Glutamatergic neuron (in vitro differentiated cells): ENCODE measurements at regions not wholly inside any gene's neighbourhood (a gene's known extent, or its start where the extent isn't known, plus 50 kb on each side); places are given as distances from the start of the nearest gene placed in this dataset.

Experiments used
- DNase-seq: peaks from one replicate; pipeline ENCODE4 v3.0.0; 2022
- H3K27ac Mint-ChIP-seq: one replicate; pipeline ENCODE4 v1.8.0; 2020; ENCODE audit warnings: mild to moderate bottlenecking, mixed read lengths, inconsistent platforms; ENCODE audit not compliant: unreplicated experiment
- H3K27me3 Mint-ChIP-seq: one replicate; pipeline ENCODE4 v1.8.0; 2020; ENCODE audit warnings: mild to moderate bottlenecking, moderate library complexity, mixed read lengths, inconsistent platforms; ENCODE audit not compliant: unreplicated experiment
- H3K36me3 Mint-ChIP-seq: one replicate; pipeline ENCODE4 v1.8.0; 2020; ENCODE audit warnings: mild to moderate bottlenecking, mixed read lengths, inconsistent platforms; ENCODE audit not compliant: unreplicated experiment
- H3K4me1 Mint-ChIP-seq: one replicate; pipeline ENCODE4 v1.8.0; 2020; ENCODE audit warnings: mild to moderate bottlenecking, low read depth, mixed read lengths, inconsistent platforms; ENCODE audit not compliant: unreplicated experiment
- H3K4me3 Mint-ChIP-seq: one replicate; pipeline ENCODE4 v1.8.0; 2020; ENCODE audit warnings: mild to moderate bottlenecking, mixed read lengths, inconsistent platforms; ENCODE audit not compliant: unreplicated experiment
- H3K9me3 Mint-ChIP-seq: one replicate; pipeline ENCODE4 v1.8.0; 2020; ENCODE audit warnings: mild to moderate bottlenecking, moderate library complexity, mixed read lengths, inconsistent platforms; ENCODE audit not compliant: unreplicated experiment
- TF ChIP-seq, protein P1 (sequence below): fragments of 200-600 bp; sonication (generic); IDR thresholded peaks from one replicate; pipeline ENCODE4 v1.5.0; 2021; ENCODE audit not compliant: partially characterized antibody, unreplicated experiment

DNA sequence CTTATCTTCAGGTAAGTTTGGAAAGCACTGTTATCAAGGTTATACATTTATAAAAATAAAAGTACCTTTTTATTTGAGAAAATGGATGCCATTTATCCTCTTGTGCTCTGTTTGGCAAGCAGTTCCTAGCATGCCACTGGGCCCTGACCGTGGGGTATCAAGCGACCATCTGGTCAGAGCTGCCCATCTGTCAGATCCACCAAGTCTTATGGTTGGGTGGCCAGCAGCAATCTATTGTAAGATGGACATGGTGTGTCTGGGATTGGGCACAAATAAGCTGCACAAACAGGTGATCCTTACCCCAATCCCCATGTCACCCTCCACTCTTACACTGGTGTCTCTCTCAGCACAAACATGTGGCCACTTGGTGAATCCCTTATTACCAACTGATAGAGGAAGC is 178.5 kb downstream of the DLEU7 start:
- TF ChIP-seq, protein P1, sequence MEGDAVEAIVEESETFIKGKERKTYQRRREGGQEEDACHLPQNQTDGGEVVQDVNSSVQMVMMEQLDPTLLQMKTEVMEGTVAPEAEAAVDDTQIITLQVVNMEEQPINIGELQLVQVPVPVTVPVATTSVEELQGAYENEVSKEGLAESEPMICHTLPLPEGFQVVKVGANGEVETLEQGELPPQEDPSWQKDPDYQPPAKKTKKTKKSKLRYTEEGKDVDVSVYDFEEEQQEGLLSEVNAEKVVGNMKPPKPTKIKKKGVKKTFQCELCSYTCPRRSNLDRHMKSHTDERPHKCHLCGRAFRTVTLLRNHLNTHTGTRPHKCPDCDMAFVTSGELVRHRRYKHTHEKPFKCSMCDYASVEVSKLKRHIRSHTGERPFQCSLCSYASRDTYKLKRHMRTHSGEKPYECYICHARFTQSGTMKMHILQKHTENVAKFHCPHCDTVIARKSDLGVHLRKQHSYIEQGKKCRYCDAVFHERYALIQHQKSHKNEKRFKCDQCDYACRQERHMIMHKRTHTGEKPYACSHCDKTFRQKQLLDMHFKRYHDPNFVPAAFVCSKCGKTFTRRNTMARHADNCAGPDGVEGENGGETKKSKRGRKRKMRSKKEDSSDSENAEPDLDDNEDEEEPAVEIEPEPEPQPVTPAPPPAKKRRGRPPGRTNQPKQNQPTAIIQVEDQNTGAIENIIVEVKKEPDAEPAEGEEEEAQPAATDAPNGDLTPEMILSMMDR: no peak
- no peak overlapping the region for H3K4me3 Mint-ChIP-seq
- H3K36me3 Mint-ChIP-seq: peaks cover 19% of the 10 kb centered on the region
- no peaks in the 10 kb centered on the region for H3K4me1 Mint-ChIP-seq
- no peaks in the 10 kb centered on the region for H3K27me3 Mint-ChIP-seq
- no peaks in the 10 kb centered on the region for H3K9me3 Mint-ChIP-seq
- H3K27ac Mint-ChIP-seq: no peak overlapping the region
- no peak for DNase-seq

DNA sequence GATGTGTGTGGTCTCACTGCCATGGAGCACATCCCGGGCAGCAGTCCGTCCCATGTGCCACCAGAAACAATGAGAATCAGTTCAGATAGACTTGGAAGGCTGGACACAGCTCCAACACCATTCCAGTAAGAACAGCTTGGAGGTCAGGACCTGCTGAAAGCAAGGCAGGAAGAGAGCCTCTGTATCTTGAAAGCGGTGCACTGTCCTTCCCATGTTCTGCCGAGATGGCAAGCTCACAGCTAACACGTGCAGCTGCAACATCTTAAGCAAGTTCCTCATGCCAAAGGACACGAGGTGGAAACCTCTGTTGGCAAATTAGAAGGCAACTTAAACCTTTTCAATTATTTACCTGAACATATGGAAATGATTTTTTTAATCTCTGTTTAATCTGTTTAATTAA is 175.4 kb downstream of the DLEU7 start:
- Mint-ChIP-seq H3K27ac (no peak overlapping the region), H3K4me3 (no peak overlapping the region), H3K4me1 (no peaks in the 10 kb centered on the region), H3K36me3 (peaks cover 15% of the 10 kb centered on the region), H3K9me3 (no peaks in the 10 kb centered on the region), H3K27me3 (no peaks in the 10 kb centered on the region)
- TF ChIP-seq, protein P1: no peak
- DNase-seq: no peak

DNA sequence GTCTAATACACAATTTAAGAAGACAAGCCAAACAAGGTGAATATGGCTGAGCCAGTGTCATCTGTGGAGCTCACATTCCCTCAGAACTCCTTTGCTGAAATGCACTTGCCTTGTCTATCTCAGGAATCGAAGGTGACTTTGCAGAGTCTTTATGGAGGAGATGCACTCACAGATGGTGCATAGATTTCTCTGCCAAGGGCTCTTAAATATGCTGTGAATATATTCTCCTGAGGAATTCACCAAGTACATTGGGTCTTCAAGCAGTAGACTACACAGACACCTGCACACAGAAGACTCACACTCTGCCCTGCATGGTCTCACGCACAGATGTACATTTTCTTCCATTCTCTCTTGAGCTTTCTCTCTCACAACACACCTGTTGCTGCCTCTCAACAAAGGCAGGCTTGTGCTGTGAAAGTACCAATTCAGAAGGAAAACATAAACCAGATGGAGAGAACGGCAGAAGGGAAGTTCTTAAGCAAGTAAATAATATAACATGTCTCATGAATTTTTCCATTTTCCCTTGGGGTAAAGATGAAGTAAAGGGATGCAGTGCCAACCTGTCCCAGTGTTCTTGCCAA is 174.7 kb downstream of the DLEU7 start:
- Mint-ChIP-seq H3K9me3 (no peaks in the 10 kb centered on the region), H3K4me1 (no peaks in the 10 kb centered on the region), H3K4me3 (no peak overlapping the region), H3K36me3 (peaks cover 15% of the 10 kb centered on the region), H3K27me3 (no peaks in the 10 kb centered on the region), H3K27ac (no peak overlapping the region)
- DNase-seq: no peak
- TF ChIP-seq, protein P1: no peak

DNA sequence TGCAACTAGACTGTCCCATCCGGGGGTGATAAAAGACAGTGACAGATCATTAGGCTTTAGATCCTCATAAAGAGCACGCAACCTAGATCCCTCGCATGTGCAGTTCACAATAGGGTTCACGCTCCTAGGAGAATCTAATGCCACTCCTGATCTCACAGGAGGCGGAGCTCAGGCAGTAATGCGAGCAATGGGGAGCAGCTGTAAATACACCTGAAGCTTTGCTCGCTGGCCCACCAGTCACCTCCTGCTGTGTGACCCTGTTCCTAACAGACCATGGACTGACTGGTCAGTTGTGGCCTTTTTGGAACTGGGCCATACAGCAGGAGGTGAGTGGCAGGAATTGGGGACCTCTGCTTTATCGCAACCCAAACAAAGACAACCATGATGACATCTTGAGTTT is 173.2 kb downstream of the DLEU7 start:
- Mint-ChIP-seq H3K27me3 (no peaks in the 10 kb centered on the region), H3K4me3 (no peak overlapping the region), H3K4me1 (no peaks in the 10 kb centered on the region), H3K36me3 (peaks cover 14% of the 10 kb centered on the region), H3K9me3 (no peaks in the 10 kb centered on the region), H3K27ac (no peak overlapping the region)
- TF ChIP-seq, protein P1: no peak
- DNase-seq: no peak

DNA sequence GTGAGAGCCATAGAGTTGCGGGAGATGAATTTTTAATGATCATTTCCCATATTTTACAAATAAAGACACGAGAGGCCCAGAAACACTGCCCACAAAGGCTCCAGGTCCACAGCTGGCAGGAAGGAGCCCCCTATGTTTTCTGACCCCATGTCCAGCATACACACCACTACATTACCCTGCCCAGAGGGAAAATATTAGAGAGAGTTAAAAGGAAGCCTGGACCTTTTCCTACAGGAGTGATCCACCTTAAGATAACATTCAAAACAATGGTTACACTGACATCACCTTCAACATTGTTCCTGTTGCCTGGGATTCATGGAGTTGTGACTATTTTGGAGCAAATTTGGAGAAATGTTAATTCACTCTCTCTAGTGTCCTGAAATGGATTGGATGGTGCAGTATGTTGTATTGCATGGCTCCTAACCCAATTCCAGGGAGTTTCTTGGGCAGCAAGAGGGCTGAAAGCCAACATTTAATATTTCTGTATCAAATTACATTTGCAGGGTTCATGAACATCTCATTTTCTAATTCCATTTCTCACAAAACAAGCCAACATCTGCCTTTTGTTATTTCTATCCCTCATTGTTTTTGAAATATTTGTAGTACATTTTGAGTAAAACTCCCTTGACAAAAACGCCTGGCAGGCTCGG is 172.5 kb downstream of the DLEU7 start:
- H3K4me1 Mint-ChIP-seq: no peaks in the 10 kb centered on the region
- H3K9me3 Mint-ChIP-seq: no peaks in the 10 kb centered on the region
- TF ChIP-seq, protein P1: no peak
- H3K36me3 Mint-ChIP-seq: peaks cover 11% of the 10 kb centered on the region
- no peak overlapping the region for H3K4me3 Mint-ChIP-seq
- no peak for DNase-seq
- H3K27me3 Mint-ChIP-seq: no peaks in the 10 kb centered on the region
- no peak overlapping the region for H3K27ac Mint-ChIP-seq
